Fibroblast of villous mesenchyme (primary cell): ENCODE measurements at regions not wholly inside any gene's neighbourhood (a gene's known extent, or its start where the extent isn't known, plus 50 kb on each side); places are given as distances from the start of the nearest gene placed in this dataset.

Source experiments
- DNase-seq: peaks from one replicate; pipeline ENCODE4 v3.0.0-alpha.2; 2010; ENCODE audit warnings: low read depth
- H3K4me3 ChIP-seq: 2 replicates; pipeline ENCODE4 v1.5.1; 2011; ENCODE audit warnings: low read depth, mild to moderate bottlenecking, low read length
- TF ChIP-seq, protein P1 (sequence below): IDR thresholded peaks from 2 replicates; pipeline ENCODE4 v1.5.1; 2012; ENCODE audit warnings: low read depth, mild to moderate bottlenecking, low read length; ENCODE audit not compliant: insufficient read depth

DNA sequence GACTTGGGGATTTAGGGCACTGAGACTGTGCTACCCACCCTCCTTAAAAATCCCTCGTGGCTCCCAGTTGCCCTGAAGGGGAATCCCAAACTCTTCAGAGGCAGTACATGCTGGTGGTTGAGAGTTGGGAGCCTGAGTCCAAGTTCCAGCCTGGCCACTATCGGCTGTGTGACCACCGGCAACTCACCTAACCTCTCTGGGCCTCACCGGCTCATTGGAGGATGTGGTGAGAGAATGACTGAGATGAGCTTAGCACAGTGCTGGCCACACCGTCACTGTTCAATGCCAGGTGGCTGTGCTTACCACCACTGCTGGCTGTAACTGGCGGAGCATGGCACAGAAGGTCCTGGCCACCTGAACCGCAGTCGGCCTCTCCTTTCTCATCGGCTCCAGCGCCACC lies 200.2 kb downstream of the C9orf50 start:
- DNase-seq, result no peak
- H3K4me3 ChIP-seq, result no peak overlapping the region
- TF ChIP-seq, protein P1, sequence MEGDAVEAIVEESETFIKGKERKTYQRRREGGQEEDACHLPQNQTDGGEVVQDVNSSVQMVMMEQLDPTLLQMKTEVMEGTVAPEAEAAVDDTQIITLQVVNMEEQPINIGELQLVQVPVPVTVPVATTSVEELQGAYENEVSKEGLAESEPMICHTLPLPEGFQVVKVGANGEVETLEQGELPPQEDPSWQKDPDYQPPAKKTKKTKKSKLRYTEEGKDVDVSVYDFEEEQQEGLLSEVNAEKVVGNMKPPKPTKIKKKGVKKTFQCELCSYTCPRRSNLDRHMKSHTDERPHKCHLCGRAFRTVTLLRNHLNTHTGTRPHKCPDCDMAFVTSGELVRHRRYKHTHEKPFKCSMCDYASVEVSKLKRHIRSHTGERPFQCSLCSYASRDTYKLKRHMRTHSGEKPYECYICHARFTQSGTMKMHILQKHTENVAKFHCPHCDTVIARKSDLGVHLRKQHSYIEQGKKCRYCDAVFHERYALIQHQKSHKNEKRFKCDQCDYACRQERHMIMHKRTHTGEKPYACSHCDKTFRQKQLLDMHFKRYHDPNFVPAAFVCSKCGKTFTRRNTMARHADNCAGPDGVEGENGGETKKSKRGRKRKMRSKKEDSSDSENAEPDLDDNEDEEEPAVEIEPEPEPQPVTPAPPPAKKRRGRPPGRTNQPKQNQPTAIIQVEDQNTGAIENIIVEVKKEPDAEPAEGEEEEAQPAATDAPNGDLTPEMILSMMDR, result no peak

DNA sequence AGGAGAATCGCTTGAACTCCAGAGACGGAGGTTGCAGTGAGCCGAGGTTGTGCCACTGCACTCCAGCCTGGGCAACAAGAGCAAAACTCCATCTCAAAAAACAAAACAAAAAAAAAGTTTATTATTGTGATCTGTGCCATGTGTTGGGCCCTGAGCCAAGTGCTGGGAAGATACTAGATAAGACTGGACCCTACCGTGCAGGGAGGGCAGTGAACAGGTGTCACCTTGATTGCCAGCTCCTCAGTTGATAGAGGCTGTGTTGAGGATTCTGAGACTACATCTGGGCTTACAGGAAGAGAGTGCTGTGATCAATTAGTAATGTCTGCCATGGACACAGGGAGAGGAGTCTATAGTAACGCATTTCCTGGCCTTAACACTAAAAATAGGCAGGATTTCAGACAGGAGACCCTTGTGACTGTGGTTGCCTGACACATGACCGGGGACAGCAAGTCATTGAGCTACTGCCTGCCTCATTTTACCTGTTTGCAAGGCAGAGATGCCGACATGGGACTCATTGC lies 201.5 kb downstream of the C9orf50 start:
- TF ChIP-seq, protein P1, result no peak
- H3K4me3 ChIP-seq, result no peak overlapping the region
- DNase-seq, result no peak

DNA sequence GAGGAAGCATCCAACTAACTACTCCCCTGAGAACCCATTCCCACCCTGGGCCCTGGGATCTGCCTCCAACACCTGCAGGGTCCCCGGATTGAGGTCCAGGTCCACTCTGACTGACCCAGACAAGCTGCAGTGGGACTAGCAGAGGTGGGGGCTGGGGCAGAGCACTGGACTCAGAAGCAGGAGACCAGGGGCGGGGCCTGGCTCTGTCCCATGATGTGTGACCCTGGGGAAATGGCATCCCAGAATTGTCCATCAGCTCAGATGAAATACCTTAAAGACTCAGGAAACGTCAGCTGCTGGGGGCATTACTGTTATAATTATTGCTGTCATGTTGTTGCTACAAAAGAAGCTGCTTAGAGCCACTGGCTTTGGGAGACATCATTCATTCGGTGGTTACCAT lies 202.4 kb downstream of the C9orf50 start:
- H3K4me3 ChIP-seq, result no peak overlapping the region
- no peak for DNase-seq
- TF ChIP-seq, protein P1, result no peak

DNA sequence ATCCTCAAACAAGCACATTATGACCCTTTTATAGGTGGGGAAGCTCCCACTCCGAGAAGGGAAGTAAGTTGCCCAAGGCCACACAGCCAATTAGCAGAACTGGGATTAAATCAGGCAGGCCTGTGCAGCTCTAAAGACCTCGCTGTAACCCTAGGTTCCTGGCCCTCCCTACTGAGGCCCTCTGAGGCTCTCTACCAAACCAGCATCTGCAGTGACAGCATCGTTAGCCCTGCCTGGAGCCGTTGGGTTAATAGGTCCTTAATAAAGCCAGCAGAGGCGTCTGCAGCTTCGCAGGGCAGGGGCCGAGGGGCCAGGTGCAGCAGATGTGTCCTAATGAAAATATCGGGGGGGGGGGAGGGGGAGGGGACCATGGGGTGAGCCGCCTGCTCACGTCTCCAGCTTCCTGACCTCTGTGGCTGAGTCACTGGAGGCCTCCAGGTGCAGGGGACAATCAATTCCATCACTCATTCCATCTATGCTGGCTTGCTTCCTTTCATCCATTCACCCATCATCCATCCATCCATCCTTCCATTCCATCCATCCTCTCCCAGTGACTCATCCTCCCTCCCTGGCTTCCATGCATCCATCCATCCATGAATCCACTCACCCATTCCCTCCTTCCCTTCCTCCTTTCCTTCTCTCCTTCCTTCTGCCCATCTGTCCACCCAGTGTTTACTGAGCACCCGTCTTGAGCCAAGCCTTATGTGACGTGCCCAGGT lies 203.9 kb downstream of the C9orf50 start:
- TF ChIP-seq, protein P1, result no peak
- H3K4me3 ChIP-seq, result no peak overlapping the region
- peak; percentile 47 for DNase-seq

DNA sequence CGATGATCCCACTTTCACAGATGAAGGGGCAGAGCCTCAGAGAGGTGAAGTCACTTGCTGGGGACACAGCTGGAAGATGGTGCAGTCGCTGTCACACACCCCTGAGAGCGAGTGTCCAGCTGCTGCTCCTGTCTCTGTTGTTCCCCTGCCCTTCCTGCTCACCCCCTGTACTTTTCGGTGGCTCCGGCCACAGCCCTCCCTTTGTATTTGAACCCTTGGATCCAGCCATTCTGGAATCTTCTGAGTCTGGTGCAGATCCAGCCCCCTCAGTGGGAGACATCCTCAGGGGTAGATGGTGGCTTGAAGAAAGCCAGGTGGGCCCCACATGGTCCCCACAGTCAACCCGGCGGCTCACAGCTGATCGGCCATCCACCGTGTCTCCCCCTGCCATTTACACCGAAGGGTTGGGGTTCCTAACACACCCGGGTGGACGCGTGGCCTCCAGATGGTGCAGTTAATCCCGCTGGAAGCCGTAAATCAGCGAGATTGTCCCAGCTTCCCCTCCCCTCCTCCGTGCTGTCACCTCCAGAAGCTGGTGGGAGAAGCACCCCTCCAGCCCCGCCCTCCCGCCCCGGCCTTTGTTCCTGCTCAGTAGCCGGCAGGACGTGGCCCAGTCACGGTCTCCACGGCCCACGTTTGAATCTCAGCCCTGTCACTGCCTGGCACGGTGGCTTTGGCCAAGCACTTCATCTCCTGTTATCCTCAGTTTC lies 204.8 kb downstream of the C9orf50 start:
- peak; percentile 71 for DNase-seq
- no peak overlapping the region for H3K4me3 ChIP-seq
- TF ChIP-seq, protein P1, result no peak

DNA sequence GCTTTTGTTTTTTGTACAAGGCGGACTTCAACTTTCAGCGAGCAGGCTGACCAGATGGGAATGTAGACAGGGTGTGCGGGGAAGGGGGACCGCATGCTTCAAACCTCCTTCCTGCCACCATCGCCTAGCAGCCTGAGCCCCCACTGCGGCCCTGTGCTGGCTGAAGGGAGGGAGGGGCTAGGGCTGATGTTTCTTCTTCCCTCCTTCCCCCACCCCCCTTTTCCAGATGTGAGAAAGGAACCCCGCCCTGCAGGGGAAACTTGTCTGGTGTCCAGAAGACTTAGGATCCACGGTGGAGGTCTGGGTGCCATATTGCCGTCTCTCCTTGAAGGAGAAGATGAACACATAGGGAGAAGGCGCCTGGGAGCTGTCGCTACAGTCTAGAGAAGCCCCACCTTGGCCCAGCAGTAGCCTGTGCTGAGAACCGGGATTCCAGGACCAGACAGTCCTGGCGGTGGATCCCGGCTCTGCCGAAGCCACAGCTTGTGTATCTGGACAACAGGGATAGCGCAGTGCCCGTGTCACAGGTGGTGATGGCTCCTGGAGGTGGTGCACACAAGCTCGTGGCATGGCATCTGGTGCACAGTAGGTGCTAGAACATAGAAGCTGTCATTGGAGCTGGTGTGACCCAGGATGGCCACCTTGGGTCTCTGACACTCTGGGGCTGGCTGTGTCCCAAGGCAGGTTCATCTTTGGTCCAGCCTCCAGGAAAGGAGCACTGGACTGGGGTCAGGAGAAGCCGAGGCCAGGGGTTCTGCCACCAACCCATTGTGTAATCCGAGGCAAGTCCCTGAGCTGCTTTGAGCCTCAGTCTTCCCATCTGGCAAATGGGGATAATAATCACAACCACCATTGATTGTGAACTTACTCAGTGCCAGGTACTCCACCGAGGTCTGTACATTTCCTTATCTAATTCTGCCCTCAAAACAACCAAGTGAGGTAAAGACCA lies 205.6 kb downstream of the C9orf50 start:
- peak; percentile 53 for DNase-seq
- TF ChIP-seq, protein P1, result no peak

More for the DNA sequence above, 205.6 kb downstream of the C9orf50 start:
- H3K4me3 ChIP-seq, result no peak overlapping the region
